K562 (cell line): ENCODE measurements at regions not wholly inside any gene's neighbourhood (a gene's known extent, or its start where the extent isn't known, plus 50 kb on each side); places are given as distances from the start of the nearest gene placed in this dataset.

Source experiments
- ATAC-seq: fragments of 200-7000 bp; cut with Tn5 transposase; 3 replicates; pipeline ENCODE4 v1.9.1; 2020; ENCODE audit warnings: moderate library complexity
- BruUV-seq: library from RNA; stranded (reverse); fragments of 400-500 nt; replicated peaks from 2 replicates; lab custom pipeline; 2021; lab: Mats Ljungman, UMichigan
- CTCF ChIA-PET: fragments of 300-600 bp; formaldehyde crosslinking; extraction: SDS; loops from one replicate; lab custom pipeline; 2021; ENCODE audit warnings: low intra/inter-chr PET ratio; lab: Yijun Ruan, JAX
- POLR2A ChIA-PET: fragments of 300-600, 350-650 bp; sonication (Branson Sonifier 250); formaldehyde crosslinking; extraction: SDS; loops from one replicate; lab custom pipeline; 2021; ENCODE audit warnings: antibody characterized with exemption, inconsistent platforms; lab: Yijun Ruan, JAX
- DNase-seq, 4 experiments: peaks; one replicate each; pipeline versions ENCODE4 v3.0.0 to v3.0.0-alpha.2; 2011 to 2018; ENCODE audit warnings: low spot score in 3 of 4, mixed read lengths in 3 of 4; ENCODE audit errors: extremely low read depth in 1 of 4
- FAIRE-seq: peaks from 2 replicates; lab custom pipeline; 2011; peaks lifted over from hg19 to GRCh38; lab: Jason Lieb, UNC
- H2AFZ ChIP-seq: 2 replicates; pipeline ENCODE4 v1.6.0; 2011; ENCODE audit warnings: low read depth, low read length, control low read depth, inconsistent platforms
- H3K27ac ChIP-seq: fragments of 200-600 bp; 3 replicates; pipeline ENCODE4 v1.8.0; 2011; ENCODE audit warnings: low read depth, mild to moderate bottlenecking, control low read depth, inconsistent platforms, low read length, moderate library complexity, mixed read lengths; ENCODE audit errors: extremely low read depth
- H3K27me3 ChIP-seq, 2 experiments: fragments of 300-600 bp in 1 of 2; 2 replicates in 1 of 2; 3 replicates in 1 of 2; pipeline versions ENCODE4 v1.6.0 to v1.8.0; 2011; ENCODE audit warnings: inconsistent platforms in 2 of 2, low read length in 2 of 2, mild to moderate bottlenecking in 1 of 2, mixed read lengths in 1 of 2, moderate library complexity in 1 of 2; ENCODE audit not compliant: control insufficient read depth in 2 of 2, insufficient read depth in 2 of 2
- H3K36me3 ChIP-seq: fragments of 300-600 bp; 3 replicates; pipeline ENCODE4 v1.8.0; 2011; ENCODE audit warnings: mild to moderate bottlenecking, low read length, inconsistent platforms; ENCODE audit not compliant: control insufficient read depth, insufficient read depth
- H3K4me1 ChIP-seq, 2 experiments: fragments of 200-600 bp in 1 of 2; replicated peaks in 1 of 2; 2 replicates in 1 of 2; 3 replicates in 1 of 2; pipeline versions ENCODE4 v1.5.1 to v1.8.0; 2011; ENCODE audit warnings: inconsistent platforms in 2 of 2, low read length in 2 of 2, mild to moderate bottlenecking in 1 of 2, mixed read lengths in 1 of 2, moderate library complexity in 1 of 2; ENCODE audit not compliant: control insufficient read depth in 2 of 2, insufficient read depth in 2 of 2
- H3K4me2 ChIP-seq: 2 replicates; pipeline ENCODE4 v1.6.1; 2011; ENCODE audit warnings: low read length, control low read depth, inconsistent platforms, mixed read lengths; ENCODE audit not compliant: insufficient read depth
- H3K4me3 ChIP-seq: fragments of 200-600 bp; sonication (generic), shearing (Covaris generic); 2 replicates; pipeline ENCODE4 v1.5.1; 2016; ENCODE audit warnings: control low read depth, inconsistent platforms
- H3K79me2 ChIP-seq: fragments of 200-600 bp; 3 replicates; pipeline ENCODE4 v1.8.0; 2011; ENCODE audit warnings: low read length, inconsistent platforms; ENCODE audit not compliant: control insufficient read depth, insufficient read depth
- H3K9ac ChIP-seq, 2 experiments: 2 replicates each; pipeline versions ENCODE4 v1.6.0 to v1.6.1; 2011; ENCODE audit warnings: low read depth in 2 of 2, low read length in 2 of 2, control low read depth in 1 of 2, inconsistent platforms in 1 of 2, mild to moderate bottlenecking in 1 of 2, mixed read lengths in 1 of 2; ENCODE audit not compliant: insufficient read depth in 1 of 2
- H3K9me1 ChIP-seq: one replicate; pipeline ENCODE4 v1.6.0; 2011; ENCODE audit warnings: inconsistent platforms, mild to moderate bottlenecking, low read length, moderate library complexity; ENCODE audit not compliant: control insufficient read depth, insufficient read depth
- H3K9me3 ChIP-seq: replicated peaks from 2 replicates; pipeline ENCODE4 v1.5.1; 2011; ENCODE audit warnings: low read depth, low read length, inconsistent platforms; ENCODE audit not compliant: control insufficient read depth, insufficient read depth
- H4K20me1 ChIP-seq: replicated peaks from 2 replicates; pipeline ENCODE4 v1.6.1; 2011; ENCODE audit warnings: low read length, inconsistent platforms, mixed read lengths; ENCODE audit not compliant: control insufficient read depth, insufficient read depth
- FIP1L1 ChIP-seq: fragments of 200-400 bp; formaldehyde crosslinking; IDR thresholded peaks from 2 replicates; pipeline ENCODE4 v1.6.1; 2018; ENCODE audit warnings: mild to moderate bottlenecking, low read depth, low read length; ENCODE audit not compliant: poor library complexity, severe bottlenecking
- NEUROD1 ChIP-seq: fragments of 150-350 bp; IDR thresholded peaks from 2 replicates; pipeline ENCODE4 v1.6.1; 2014; ENCODE audit warnings: borderline replicate concordance, low read length, low read depth; ENCODE audit not compliant: partially characterized antibody
- NONO ChIP-seq, 2 experiments: fragments of 200-400 bp in 1 of 2; fragments of 450-650 bp in 1 of 2; formaldehyde crosslinking in 1 of 2; IDR thresholded peaks; 2 replicates each; pipeline ENCODE4 v1.6.1; 2017; ENCODE audit warnings: low read depth in 2 of 2, mild to moderate bottlenecking in 2 of 2, moderate library complexity in 2 of 2, low read length in 1 of 2
- NR1H2 ChIP-seq: sonication (generic); formaldehyde crosslinking; IDR thresholded peaks from 2 replicates; pipeline ENCODE4 v1.4.0; 2020; ENCODE audit warnings: mild to moderate bottlenecking, missing genetic modification reagents
- PHB2 ChIP-seq: fragments of 450-650 bp; IDR thresholded peaks from 2 replicates; pipeline ENCODE4 v1.6.1; 2017; ENCODE audit warnings: low read depth
- PHF8 ChIP-seq: fragments of 200-600 bp; sonication (generic); IDR thresholded peaks from 2 replicates; pipeline ENCODE4 v1.6.1; 2012; ENCODE audit warnings: mixed run types, mild to moderate bottlenecking, inconsistent platforms, low read length, moderate library complexity, borderline replicate concordance
- PRMT5 ChIP-seq: sonication (generic); formaldehyde crosslinking; IDR thresholded peaks from 2 replicates; pipeline ENCODE4 v1.5.0; 2020; ENCODE audit warnings: missing genetic modification reagents
- PTTG1 ChIP-seq: fragments of 450-650 bp; IDR thresholded peaks from 2 replicates; pipeline ENCODE4 v1.6.1; 2016; ENCODE audit warnings: low read depth, mild to moderate bottlenecking, missing genetic modification characterization, missing compliant biosample characterization
- SRSF3 ChIP-seq: fragments of 200-400 bp; formaldehyde crosslinking; IDR thresholded peaks from 2 replicates; pipeline ENCODE4 v1.6.1; 2016; ENCODE audit warnings: mild to moderate bottlenecking, low read length, moderate library complexity; ENCODE audit not compliant: insufficient read depth
- TBL1XR1 ChIP-seq, 2 experiments: IDR thresholded peaks; 2 replicates each; pipeline ENCODE4 v1.6.1; 2012; ENCODE audit warnings: improper control_type of control experiment in 2 of 2, low read length in 2 of 2, mild to moderate bottlenecking in 1 of 2
- USF1 ChIP-seq: sonication (generic); formaldehyde crosslinking; IDR thresholded peaks from 2 replicates; pipeline ENCODE4 v1.9.0; 2022; ENCODE audit warnings: mild to moderate bottlenecking, missing genetic modification reagents
- ZNF316 ChIP-seq: fragments of 450-650 bp; IDR thresholded peaks from 2 replicates; pipeline ENCODE4 v1.6.1; 2016
- ZNF766 ChIP-seq: fragments of 200-800 bp; sonication (Bioruptor generic); conservative IDR thresholded peaks from 2 replicates; pipeline ENCODE4 v1.6.1; 2016; ENCODE audit warnings: missing genetic modification characterization, missing compliant biosample characterization
- WGBS: fragments of 100-300 bp; shearing (Covaris generic); methylation state at CpG from one replicate; pipeline ENCODE4 v1.1.6; 2016; ENCODE audit warnings: low coverage, mixed read lengths; ENCODE audit not compliant: insufficient coverage; ENCODE audit errors: missing lambda C conversion rate; 5-methylcytosine and 5-hydroxymethylcytosine counted together
- in situ Hi-C: fragments of 300-500 bp; cut with MboI; formaldehyde crosslinking; loops from 4 replicates; pipeline ENCODE4 v1.15.0; 2018; ENCODE audit warnings: inconsistent platforms, mixed read lengths
- intact Hi-C: fragments of 100-400 bp; cut with micrococcal nuclease; formaldehyde crosslinking; loops from 2 replicates; pipeline ENCODE4 v1.14.2; 2022
- TF ChIP-seq, protein P1 (sequence below): fragments of 250-450 bp; sonication (Bioruptor Pico); IDR thresholded peaks from 2 replicates; pipeline ENCODE4 v1.6.1; 2021; ENCODE audit warnings: mild to moderate bottlenecking
- TF ChIP-seq, protein P2 (sequence below): fragments of 450-650 bp; formaldehyde crosslinking; IDR thresholded peaks from 2 replicates; pipeline ENCODE4 v1.4.0; 2022; ENCODE audit warnings: mild to moderate bottlenecking, moderate library complexity
- TF ChIP-seq, protein P3 (sequence below): fragments of 250-450 bp; sonication (Bioruptor Pico); IDR thresholded peaks from 2 replicates; pipeline ENCODE4 v1.4.0; 2020; ENCODE audit warnings: borderline replicate concordance

GRCh38 chr3:26827169-26827568 is 204.6 kb downstream of the LRRC3B start:
- H3K4me3 ChIP-seq, result no peak overlapping the region
- no TSS peak for BruUV-seq

More at GRCh38 chr3:26827169-26827568, 204.6 kb downstream of the LRRC3B start:
- no peak overlapping the region for H3K9ac ChIP-seq
- no peak overlapping the region for H3K27ac ChIP-seq
- TF ChIP-seq PRMT5 (CRISPR knock-in tag) (no peak), ZNF766 (CRISPR knock-in tag) (no peak), FIP1L1 (no peak), SRSF3 (no peak), NONO (IDR thresholded peaks at IDR 0.05; ENCODE audit: low read depth in 2 of 2, low read length in 1 of 2) (no peak), PTTG1 (no peak), PHF8 (no peak), PHB2 (no peak), ZNF316 (no peak), TBL1XR1 (IDR thresholded peaks at IDR 0.05; ENCODE audit: low read length in 2 of 2) (no peak), NR1H2 (CRISPR knock-in tag) (no peak), USF1 (CRISPR knock-in tag) (no peak), NEUROD1 (no peak)
- TF ChIP-seq, protein P1, sequence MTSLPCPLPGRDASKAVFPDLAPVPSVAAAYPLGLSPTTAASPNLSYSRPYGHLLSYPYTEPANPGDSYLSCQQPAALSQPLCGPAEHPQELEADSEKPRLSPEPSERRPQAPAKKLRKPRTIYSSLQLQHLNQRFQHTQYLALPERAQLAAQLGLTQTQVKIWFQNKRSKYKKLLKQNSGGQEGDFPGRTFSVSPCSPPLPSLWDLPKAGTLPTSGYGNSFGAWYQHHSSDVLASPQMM (CRISPR knock-in tag), result no peak
- TF ChIP-seq, protein P2, sequence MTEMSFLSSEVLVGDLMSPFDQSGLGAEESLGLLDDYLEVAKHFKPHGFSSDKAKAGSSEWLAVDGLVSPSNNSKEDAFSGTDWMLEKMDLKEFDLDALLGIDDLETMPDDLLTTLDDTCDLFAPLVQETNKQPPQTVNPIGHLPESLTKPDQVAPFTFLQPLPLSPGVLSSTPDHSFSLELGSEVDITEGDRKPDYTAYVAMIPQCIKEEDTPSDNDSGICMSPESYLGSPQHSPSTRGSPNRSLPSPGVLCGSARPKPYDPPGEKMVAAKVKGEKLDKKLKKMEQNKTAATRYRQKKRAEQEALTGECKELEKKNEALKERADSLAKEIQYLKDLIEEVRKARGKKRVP (CRISPR knock-in tag), result no peak
- TF ChIP-seq, protein P3, sequence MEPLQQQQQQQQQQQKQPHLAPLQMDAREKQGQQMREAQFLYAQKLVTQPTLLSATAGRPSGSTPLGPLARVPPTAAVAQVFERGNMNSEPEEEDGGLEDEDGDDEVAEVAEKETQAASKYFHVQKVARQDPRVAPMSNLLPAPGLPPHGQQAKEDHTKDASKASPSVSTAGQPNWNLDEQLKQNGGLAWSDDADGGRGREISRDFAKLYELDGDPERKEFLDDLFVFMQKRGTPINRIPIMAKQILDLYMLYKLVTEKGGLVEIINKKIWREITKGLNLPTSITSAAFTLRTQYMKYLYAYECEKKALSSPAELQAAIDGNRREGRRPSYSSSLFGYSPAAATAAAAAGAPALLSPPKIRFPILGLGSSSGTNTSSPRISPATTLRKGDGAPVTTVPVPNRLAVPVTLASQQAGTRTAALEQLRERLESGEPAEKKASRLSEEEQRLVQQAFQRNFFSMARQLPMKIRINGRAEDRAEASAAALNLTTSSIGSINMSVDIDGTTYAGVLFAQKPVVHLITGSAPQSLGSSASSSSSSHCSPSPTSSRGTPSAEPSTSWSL (CRISPR knock-in tag), result no peak
- no peaks in the 10 kb centered on the region for H3K4me1 ChIP-seq
- no peak for FAIRE-seq
- no peaks in the 10 kb centered on the region for H3K36me3 ChIP-seq
- DNase-seq, result no peak
- intact Hi-C loops, result no loop called here
- no peaks in the 10 kb centered on the region for H4K20me1 ChIP-seq
- H3K9me3 ChIP-seq, result no peaks in the 10 kb centered on the region; the same call in 1 of the 2 replicates
- H3K79me2 ChIP-seq, result no peaks in the 10 kb centered on the region
- CTCF ChIA-PET, result no interaction called here
- no peak overlapping the region for H2AFZ ChIP-seq
- POLR2A ChIA-PET, result no interaction called here
- H3K4me2 ChIP-seq, result no peak overlapping the region
- WGBS, result 0% methylated on average over 1 of the region's 1 CpG
- ATAC-seq, result no peak
- H3K27me3 ChIP-seq, result no peaks in the 10 kb centered on the region
- in situ Hi-C loops, result no loop called here
- H3K9me1 ChIP-seq, result no peaks in the 10 kb centered on the region
